ENCODE measurements at regions not wholly inside any gene's neighbourhood (a gene's known extent, or its start where the extent isn't known, plus 50 kb on each side); places are given as distances from the start of the nearest gene placed in this dataset.

DNA sequence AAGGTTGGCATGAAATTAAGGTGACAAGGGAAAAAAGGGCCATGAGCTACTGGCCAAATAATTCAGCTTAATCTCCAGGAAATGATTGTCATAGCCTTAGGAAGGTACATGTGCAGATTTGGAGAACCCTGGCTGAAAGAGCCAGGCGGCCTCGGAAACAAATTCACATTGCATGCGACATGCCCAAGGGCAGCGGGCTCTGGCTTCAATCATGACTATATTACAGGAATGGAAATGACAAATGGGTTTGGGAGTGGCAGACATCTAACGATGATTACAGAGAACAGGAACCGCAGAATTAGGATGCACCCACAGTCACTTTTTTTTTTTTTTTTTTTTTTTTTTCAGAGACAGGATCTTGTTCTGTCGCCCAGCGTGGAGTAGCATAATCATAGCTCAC lies 112.4 kb upstream of the SALL4 start:
- intact Hi-C loops (cut with micrococcal nuclease; ENCODE audit: unreplicated experiment), result no loop called here
- peaks cover 9% of the 10 kb centered on the region for H3K4me1 ChIP-seq (ENCODE audit: control insufficient read depth, insufficient read depth, low read length)
- ChIA-PET POLR2A (no interaction called here), CTCF (no interaction called here)
- no peak for ATAC-seq
- H3K36me3 ChIP-seq (ENCODE audit: control insufficient read depth, insufficient read depth, low read length), result no peaks in the 10 kb centered on the region
- no TSS peak for BruUV-seq (replicated peaks)
- no peak overlapping the region for H3K27ac ChIP-seq (ENCODE audit: low read length)
- DNase-seq (ENCODE audit: low read depth, low spot score), result no peak
- H3K4me3 ChIP-seq (ENCODE audit: low read depth in 2 of 2, low read length in 2 of 2), result no peak overlapping the region
- no peaks in the 10 kb centered on the region for H3K9me3 ChIP-seq (ENCODE audit: control insufficient read depth, insufficient read depth, low read depth, low read length)
- TF ChIP-seq, protein P1, sequence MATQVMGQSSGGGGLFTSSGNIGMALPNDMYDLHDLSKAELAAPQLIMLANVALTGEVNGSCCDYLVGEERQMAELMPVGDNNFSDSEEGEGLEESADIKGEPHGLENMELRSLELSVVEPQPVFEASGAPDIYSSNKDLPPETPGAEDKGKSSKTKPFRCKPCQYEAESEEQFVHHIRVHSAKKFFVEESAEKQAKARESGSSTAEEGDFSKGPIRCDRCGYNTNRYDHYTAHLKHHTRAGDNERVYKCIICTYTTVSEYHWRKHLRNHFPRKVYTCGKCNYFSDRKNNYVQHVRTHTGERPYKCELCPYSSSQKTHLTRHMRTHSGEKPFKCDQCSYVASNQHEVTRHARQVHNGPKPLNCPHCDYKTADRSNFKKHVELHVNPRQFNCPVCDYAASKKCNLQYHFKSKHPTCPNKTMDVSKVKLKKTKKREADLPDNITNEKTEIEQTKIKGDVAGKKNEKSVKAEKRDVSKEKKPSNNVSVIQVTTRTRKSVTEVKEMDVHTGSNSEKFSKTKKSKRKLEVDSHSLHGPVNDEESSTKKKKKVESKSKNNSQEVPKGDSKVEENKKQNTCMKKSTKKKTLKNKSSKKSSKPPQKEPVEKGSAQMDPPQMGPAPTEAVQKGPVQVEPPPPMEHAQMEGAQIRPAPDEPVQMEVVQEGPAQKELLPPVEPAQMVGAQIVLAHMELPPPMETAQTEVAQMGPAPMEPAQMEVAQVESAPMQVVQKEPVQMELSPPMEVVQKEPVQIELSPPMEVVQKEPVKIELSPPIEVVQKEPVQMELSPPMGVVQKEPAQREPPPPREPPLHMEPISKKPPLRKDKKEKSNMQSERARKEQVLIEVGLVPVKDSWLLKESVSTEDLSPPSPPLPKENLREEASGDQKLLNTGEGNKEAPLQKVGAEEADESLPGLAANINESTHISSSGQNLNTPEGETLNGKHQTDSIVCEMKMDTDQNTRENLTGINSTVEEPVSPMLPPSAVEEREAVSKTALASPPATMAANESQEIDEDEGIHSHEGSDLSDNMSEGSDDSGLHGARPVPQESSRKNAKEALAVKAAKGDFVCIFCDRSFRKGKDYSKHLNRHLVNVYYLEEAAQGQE (IDR thresholded peaks at IDR 0.05; ENCODE audit: insufficient read depth in 1 of 2, low read depth in 2 of 2, low read length in 1 of 2), result no peak
- TF ChIP-seq POLR2AphosphoS5 (IDR thresholded peaks at IDR 0.05; ENCODE audit: low read depth, low read length) (no peak), SIN3A (IDR thresholded peaks at IDR 0.05; ENCODE audit: borderline replicate concordance, insufficient read depth, low read depth, low read length) (no peak), TCF7L2 (IDR thresholded peaks at IDR 0.05; ENCODE audit: low read depth, low read length) (no peak)
- TF ChIP-seq, protein P2, sequence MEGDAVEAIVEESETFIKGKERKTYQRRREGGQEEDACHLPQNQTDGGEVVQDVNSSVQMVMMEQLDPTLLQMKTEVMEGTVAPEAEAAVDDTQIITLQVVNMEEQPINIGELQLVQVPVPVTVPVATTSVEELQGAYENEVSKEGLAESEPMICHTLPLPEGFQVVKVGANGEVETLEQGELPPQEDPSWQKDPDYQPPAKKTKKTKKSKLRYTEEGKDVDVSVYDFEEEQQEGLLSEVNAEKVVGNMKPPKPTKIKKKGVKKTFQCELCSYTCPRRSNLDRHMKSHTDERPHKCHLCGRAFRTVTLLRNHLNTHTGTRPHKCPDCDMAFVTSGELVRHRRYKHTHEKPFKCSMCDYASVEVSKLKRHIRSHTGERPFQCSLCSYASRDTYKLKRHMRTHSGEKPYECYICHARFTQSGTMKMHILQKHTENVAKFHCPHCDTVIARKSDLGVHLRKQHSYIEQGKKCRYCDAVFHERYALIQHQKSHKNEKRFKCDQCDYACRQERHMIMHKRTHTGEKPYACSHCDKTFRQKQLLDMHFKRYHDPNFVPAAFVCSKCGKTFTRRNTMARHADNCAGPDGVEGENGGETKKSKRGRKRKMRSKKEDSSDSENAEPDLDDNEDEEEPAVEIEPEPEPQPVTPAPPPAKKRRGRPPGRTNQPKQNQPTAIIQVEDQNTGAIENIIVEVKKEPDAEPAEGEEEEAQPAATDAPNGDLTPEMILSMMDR (IDR thresholded peaks at IDR 0.05), result no peak
- no peaks in the 10 kb centered on the region for H3K27me3 ChIP-seq (ENCODE audit: control insufficient read depth, insufficient read depth, low read length)
- in situ Hi-C loops (cut with HindIII; ENCODE audit: low pct_unique_long_range_greater_than_20kb, low sequenced_read_pairs), result no loop called here

GRCh38 chr20:51910321-51911050 lies 108.2 kb upstream of the SALL4 start:
- in situ Hi-C loops (cut with HindIII; ENCODE audit: low pct_unique_long_range_greater_than_20kb, low sequenced_read_pairs), result no loop called here
- intact Hi-C loops (cut with micrococcal nuclease; ENCODE audit: unreplicated experiment), result no loop called here
- H3K4me3 ChIP-seq (ENCODE audit: low read depth in 2 of 2, low read length in 2 of 2), result no peak overlapping the region
- ChIA-PET POLR2A (no interaction called here), CTCF (no interaction called here)
- DNase-seq (ENCODE audit: low read depth, low spot score) (no peak), ATAC-seq (peak; percentile 86)
- H3K27me3 ChIP-seq (ENCODE audit: control insufficient read depth, insufficient read depth, low read length), result no peaks in the 10 kb centered on the region
- no peak for TF ChIP-seq POLR2AphosphoS5 (IDR thresholded peaks at IDR 0.05; ENCODE audit: low read depth, low read length)
- peak; percentile 77 for TF ChIP-seq TCF7L2 (IDR thresholded peaks at IDR 0.05; ENCODE audit: low read depth, low read length)
- TF ChIP-seq SIN3A (IDR thresholded peaks at IDR 0.05; ENCODE audit: borderline replicate concordance, insufficient read depth, low read depth, low read length), result no peak
- TF ChIP-seq, protein P1 (IDR thresholded peaks at IDR 0.05; ENCODE audit: insufficient read depth in 1 of 2, low read depth in 2 of 2, low read length in 1 of 2), result no peak
- BruUV-seq (replicated peaks), result no TSS peak
- H3K27ac ChIP-seq (ENCODE audit: low read length), result peak overlapping the region; percentile 68
- no peaks in the 10 kb centered on the region for H3K36me3 ChIP-seq (ENCODE audit: control insufficient read depth, insufficient read depth, low read length)
- H3K9me3 ChIP-seq (ENCODE audit: control insufficient read depth, insufficient read depth, low read depth, low read length), result no peaks in the 10 kb centered on the region
- peaks cover 10% of the 10 kb centered on the region for H3K4me1 ChIP-seq (ENCODE audit: control insufficient read depth, insufficient read depth, low read length)
